Right lobe of liver (tissue), 4 donors: ENCODE measurements at regions not wholly inside any gene's neighbourhood (a gene's known extent, or its start where the extent isn't known, plus 50 kb on each side); places are given as distances from the start of the nearest gene placed in this dataset.
"Not testable (repeated sequence)": the region's sequence is repeated elsewhere in the genome, so short reads cannot be mapped to it uniquely, and the experiment has no call there.

Experiments
- CTCF ChIP-seq, 4 donors: fragments of 200-600 bp in 3 of 4; fragments of 450-650 bp in 1 of 4; IDR thresholded peaks; one replicate each; pipeline versions ENCODE4 v1.5.1 to v1.8.0; 2016 to 2022; ENCODE audit warnings: antibody characterized with exemption in 4 of 4, mild to moderate bottlenecking in 2 of 4
- POLR2A ChIP-seq: fragments of 450-650 bp; IDR thresholded peaks from one replicate; pipeline ENCODE4 v1.6.1; 2017; ENCODE audit warnings: antibody characterized with exemption, mild to moderate bottlenecking
- donor health status: DM: no; HTN: no; CAD: no.
- donor health status: DM: no; HTN: no; CAD: no.
- donor health status: DM: no; HTN: yes; CAD: no.

GRCh38 chr1:146393154-146393553, 164.3 kb upstream of the NOTCH2NLA start:
- not testable (repeated sequence) for TF ChIP-seq CTCF (IDR thresholded peaks at IDR 0.05); POLR2A
